ENCODE measurements at regions not wholly inside any gene's neighbourhood (a gene's known extent, or its start where the extent isn't known, plus 50 kb on each side); places are given as distances from the start of the nearest gene placed in this dataset.
"Not testable (repeated sequence)": the region's sequence is repeated elsewhere in the genome, so short reads cannot be mapped to it uniquely, and the experiment has no call there.

- DNase-seq (no peak), ATAC-seq (ENCODE audit: poor library complexity) (no peak)
- intact Hi-C loops (cut with DNase I): no loop called here
Observed at GRCh38 chr14:71610149-71610548, 322.1 kb upstream of the RGS6 start.

- DNase-seq: no peak
- intact Hi-C loops (cut with DNase I): no loop called here
- no peak for ATAC-seq (ENCODE audit: poor library complexity)
Observed at GRCh38 chr14:71610797-71611196, 321.4 kb upstream of the RGS6 start.

GRCh38 chr14:71613168-71613567 lies 319.1 kb upstream of the RGS6 start:
- DNase-seq (no peak), ATAC-seq (ENCODE audit: poor library complexity) (no peak)
- intact Hi-C loops (cut with DNase I): no loop called here

- intact Hi-C loops (cut with DNase I): no loop called here
- ATAC-seq (ENCODE audit: poor library complexity) (no peak), DNase-seq (no peak)
Observed at GRCh38 chr14:71616013-71616412, 316.2 kb upstream of the RGS6 start.

- intact Hi-C loops (cut with DNase I): no loop called here
- DNase-seq (no peak), ATAC-seq (ENCODE audit: poor library complexity) (no peak)
Observed at GRCh38 chr14:71618047-71618446, 314.2 kb upstream of the RGS6 start.

- intact Hi-C loops (cut with DNase I): no loop called here
- DNase-seq (no peak), ATAC-seq (ENCODE audit: poor library complexity) (no peak)
Observed at GRCh38 chr14:71618716-71619115, 313.5 kb upstream of the RGS6 start.

GRCh38 chr14:71619472-71619871 lies 312.8 kb upstream of the RGS6 start:
- intact Hi-C loops (cut with DNase I): no loop called here
- ATAC-seq (ENCODE audit: poor library complexity) (no peak), DNase-seq (no peak)

- intact Hi-C loops (cut with DNase I): no loop called here
- ATAC-seq (ENCODE audit: poor library complexity) (no peak), DNase-seq (no peak)
Observed at GRCh38 chr14:71620401-71620800, 311.8 kb upstream of the RGS6 start.

- ATAC-seq (ENCODE audit: poor library complexity) (no peak), DNase-seq (no peak)
- intact Hi-C loops (cut with DNase I): no loop called here
Observed at GRCh38 chr14:71621276-71621675, 311.0 kb upstream of the RGS6 start.

GRCh38 chr14:71621980-71622605 lies 310.1 kb upstream of the RGS6 start:
- no peak for ATAC-seq (ENCODE audit: poor library complexity)
- intact Hi-C loops (cut with DNase I): no loop called here
- no peak for DNase-seq

- ATAC-seq (ENCODE audit: poor library complexity): no peak
- intact Hi-C loops (cut with DNase I): no loop called here
- no peak for DNase-seq
Observed at GRCh38 chr14:71623939-71624338, 308.3 kb upstream of the RGS6 start.

GRCh38 chr14:71625175-71625574 lies 307.1 kb upstream of the RGS6 start:
- intact Hi-C loops (cut with DNase I): no loop called here
- DNase-seq (no peak), ATAC-seq (ENCODE audit: poor library complexity) (no peak)

- ATAC-seq (ENCODE audit: poor library complexity): no peak
- DNase-seq: no peak
- intact Hi-C loops (cut with DNase I): no loop called here
Observed at GRCh38 chr14:71625891-71626701, 306.1 kb upstream of the RGS6 start.

GRCh38 chr14:71628433-71628832 lies 303.8 kb upstream of the RGS6 start:
- ATAC-seq (ENCODE audit: poor library complexity) (no peak), DNase-seq (no peak)
- intact Hi-C loops (cut with DNase I): no loop called here

- ATAC-seq (ENCODE audit: poor library complexity) (no peak), DNase-seq (no peak)
- intact Hi-C loops (cut with DNase I): no loop called here
Observed at GRCh38 chr14:71629250-71629649, 303.0 kb upstream of the RGS6 start.

- ATAC-seq (ENCODE audit: poor library complexity): no peak
- no peak for DNase-seq
- intact Hi-C loops (cut with DNase I): no loop called here
Observed at GRCh38 chr14:71629765-71630492, 302.3 kb upstream of the RGS6 start.

- ATAC-seq (ENCODE audit: poor library complexity); intact Hi-C loops (cut with DNase I); DNase-seq: not testable (repeated sequence)
Observed at GRCh38 chr14:71631030-71631429, 301.2 kb upstream of the RGS6 start.

- intact Hi-C loops (cut with DNase I): no loop called here
- no peak for DNase-seq
- no peak for ATAC-seq (ENCODE audit: poor library complexity)
Observed at GRCh38 chr14:71632440-71632946, 299.7 kb upstream of the RGS6 start.

- intact Hi-C loops (cut with DNase I): no loop called here
- no peak for ATAC-seq (ENCODE audit: poor library complexity)
- no peak for DNase-seq
Observed at GRCh38 chr14:71636076-71636475, 296.2 kb upstream of the RGS6 start.

All from Right ventricle myocardium superior (tissue), 1 donor.